Lower lobe of right lung (tissue), 2 donors: ENCODE measurements at regions not wholly inside any gene's neighbourhood (a gene's known extent, or its start where the extent isn't known, plus 50 kb on each side); places are given as distances from the start of the nearest gene placed in this dataset.

Experiments used
- ATAC-seq, 2 donors: fragments of 200-7000 bp; cut with Tn5 transposase; one replicate each; pipeline ENCODE4 v1.9.1; 2020 to 2022; ENCODE audit warnings: mild to moderate bottlenecking in 2 of 2, moderate library complexity in 2 of 2
- DNase-seq: peaks from one replicate; pipeline ENCODE4 v3.0.0-alpha.2; 2020
- H3K27ac ChIP-seq: fragments of 200-600 bp; one replicate; pipeline ENCODE4 v1.8.0; 2022
- H3K27me3 ChIP-seq: fragments of 200-600 bp; one replicate; pipeline ENCODE4 v1.8.0; 2022; ENCODE audit warnings: low read depth
- H3K36me3 ChIP-seq: fragments of 200-600 bp; one replicate; pipeline ENCODE4 v1.8.0; 2022; ENCODE audit warnings: mild to moderate bottlenecking
- H3K4me1 ChIP-seq: fragments of 200-600 bp; one replicate; pipeline ENCODE4 v1.8.0; 2022
- H3K4me3 ChIP-seq: fragments of 200-600 bp; one replicate; pipeline ENCODE4 v1.8.0; 2022; ENCODE audit warnings: mild to moderate bottlenecking
- H3K9me3 ChIP-seq: fragments of 200-600 bp; one replicate; pipeline ENCODE4 v1.8.0; 2022
- CTCF ChIP-seq: fragments of 200-600 bp; IDR thresholded peaks from one replicate; pipeline ENCODE4 v1.8.0; 2022; ENCODE audit warnings: antibody characterized with exemption, mild to moderate bottlenecking
- intact Hi-C: fragments of 100-400 bp; cut with DNase I; formaldehyde crosslinking; loops from one replicate; pipeline ENCODE4 v1.11.0; 2022
- donor health status: DM: no; HTN: yes; CAD: no; lungs with severe emphysema.

- Histone ChIP-seq H3K27me3 (no peaks in the 10 kb centered on the region), H3K4me1 (no peaks in the 10 kb centered on the region), H3K27ac (no peak overlapping the region), H3K9me3 (no peaks in the 10 kb centered on the region), H3K4me3 (no peak overlapping the region), H3K36me3 (no peaks in the 10 kb centered on the region)
- TF ChIP-seq CTCF = no peak
- DNase-seq (no peak), ATAC-seq (no peak)
- intact Hi-C loops = no loop called here
Measured at GRCh38 chr22:34489861-34490260, 569.6 kb upstream of the LARGE1 start.

- no peak overlapping the region for H3K4me3 ChIP-seq
- ATAC-seq = no peak
- H3K9me3 ChIP-seq = no peaks in the 10 kb centered on the region
- DNase-seq = no peak
- H3K27me3 ChIP-seq = no peaks in the 10 kb centered on the region
- intact Hi-C loops = no loop called here
- no peaks in the 10 kb centered on the region for H3K4me1 ChIP-seq
- TF ChIP-seq CTCF = no peak
- no peak overlapping the region for H3K27ac ChIP-seq
- no peaks in the 10 kb centered on the region for H3K36me3 ChIP-seq
Measured at GRCh38 chr22:34490886-34491285, 570.6 kb upstream of the LARGE1 start.

- intact Hi-C loops = no loop called here
- H3K27ac ChIP-seq = no peak overlapping the region
- TF ChIP-seq CTCF = no peak
- H3K36me3 ChIP-seq = no peaks in the 10 kb centered on the region
- no peaks in the 10 kb centered on the region for H3K27me3 ChIP-seq
- H3K9me3 ChIP-seq = no peaks in the 10 kb centered on the region
- ATAC-seq (no peak), DNase-seq (no peak)
- no peaks in the 10 kb centered on the region for H3K4me1 ChIP-seq
- no peak overlapping the region for H3K4me3 ChIP-seq
Measured at GRCh38 chr22:34493486-34493885, 572.5 kb upstream of the ISX start.

GRCh38 chr22:34501366-34501965, 564.5 kb upstream of the ISX start:
- Histone ChIP-seq H3K4me3 (no peak overlapping the region), H3K27ac (no peak overlapping the region), H3K36me3 (no peaks in the 10 kb centered on the region), H3K27me3 (peaks cover 5% of the 10 kb centered on the region), H3K9me3 (no peaks in the 10 kb centered on the region), H3K4me1 (no peaks in the 10 kb centered on the region)
- no peak for TF ChIP-seq CTCF
- intact Hi-C loops = no loop called here
- ATAC-seq = no peak
- DNase-seq = no peak

GRCh38 chr22:34502821-34503220, 563.1 kb upstream of the ISX start:
- Histone ChIP-seq H3K9me3 (no peaks in the 10 kb centered on the region), H3K36me3 (no peaks in the 10 kb centered on the region), H3K27ac (no peak overlapping the region), H3K4me1 (no peaks in the 10 kb centered on the region), H3K4me3 (no peak overlapping the region), H3K27me3 (peaks cover 5% of the 10 kb centered on the region)
- no peak for TF ChIP-seq CTCF
- intact Hi-C loops = no loop called here
- DNase-seq (no peak), ATAC-seq (no peak)

GRCh38 chr22:34508797-34509196, 557.2 kb upstream of the ISX start:
- H3K9me3 ChIP-seq = no peaks in the 10 kb centered on the region
- TF ChIP-seq CTCF = no peak
- intact Hi-C loops = no loop called here
- no peak overlapping the region for H3K27ac ChIP-seq
- H3K4me3 ChIP-seq = no peak overlapping the region
- DNase-seq (no peak), ATAC-seq (no peak)
- H3K27me3 ChIP-seq = peaks cover 5% of the 10 kb centered on the region
- H3K36me3 ChIP-seq = no peaks in the 10 kb centered on the region
- H3K4me1 ChIP-seq = no peaks in the 10 kb centered on the region
